GM13977 (cell line): ENCODE measurements at regions not wholly inside any gene's neighbourhood (a gene's known extent, or its start where the extent isn't known, plus 50 kb on each side); places are given as distances from the start of the nearest gene placed in this dataset.
A peak's percentile ranks its signal among the peaks of the same experiment; 100 is the strongest.
"Not testable (repeated sequence)": the region's sequence is repeated elsewhere in the genome, so short reads cannot be mapped to it uniquely, and the experiment has no call there.

Experiments used
- DNase-seq: peaks from one replicate; pipeline ENCODE4 v3.0.0; 2012; ENCODE audit warnings: low spot score
- in situ Hi-C: fragments of 300-500 bp; cut with MboI; formaldehyde crosslinking; loops from one replicate; pipeline ENCODE4 v1.12.0; 2022; ENCODE audit warnings: low sequenced_read_pairs, low pct_unique_long_range_greater_than_20kb, mixed read lengths, inconsistent platforms; ENCODE audit not compliant: unreplicated experiment
- TF ChIP-seq, protein P1 (sequence below): IDR thresholded peaks from 2 replicates; pipeline ENCODE4 v1.5.1; 2012; ENCODE audit warnings: mild to moderate bottlenecking, control low read depth; ENCODE audit not compliant: insufficient read depth; ENCODE audit errors: extremely low read depth, missing control alignments

DNA sequence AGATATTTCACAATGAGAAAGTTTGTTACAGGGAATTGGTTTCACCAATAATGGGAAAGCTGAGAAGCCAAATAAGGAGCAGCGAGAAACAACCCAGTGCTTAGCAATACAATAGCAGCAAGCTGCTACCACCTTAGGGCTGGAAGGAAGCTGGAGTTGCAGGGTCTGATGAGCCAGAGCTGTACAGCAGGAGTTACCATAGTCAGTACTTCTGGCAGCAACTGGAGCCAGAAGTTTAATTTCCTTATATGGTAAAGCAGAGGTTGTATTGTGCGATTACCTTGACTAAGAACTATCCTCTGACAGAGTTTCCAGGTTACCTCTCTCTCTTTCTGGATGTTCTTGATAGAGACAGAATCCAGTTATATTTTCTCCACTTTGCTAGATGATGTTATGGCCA lies 137.1 kb upstream of the OLIG3 start:
- in situ Hi-C loops, result loop anchor here (25.0 kb wide), 3 partner anchors 319 to 669 kb away; no protein-coding TSS in a partner anchor
- DNase-seq, result peak; percentile 13
- TF ChIP-seq, protein P1, sequence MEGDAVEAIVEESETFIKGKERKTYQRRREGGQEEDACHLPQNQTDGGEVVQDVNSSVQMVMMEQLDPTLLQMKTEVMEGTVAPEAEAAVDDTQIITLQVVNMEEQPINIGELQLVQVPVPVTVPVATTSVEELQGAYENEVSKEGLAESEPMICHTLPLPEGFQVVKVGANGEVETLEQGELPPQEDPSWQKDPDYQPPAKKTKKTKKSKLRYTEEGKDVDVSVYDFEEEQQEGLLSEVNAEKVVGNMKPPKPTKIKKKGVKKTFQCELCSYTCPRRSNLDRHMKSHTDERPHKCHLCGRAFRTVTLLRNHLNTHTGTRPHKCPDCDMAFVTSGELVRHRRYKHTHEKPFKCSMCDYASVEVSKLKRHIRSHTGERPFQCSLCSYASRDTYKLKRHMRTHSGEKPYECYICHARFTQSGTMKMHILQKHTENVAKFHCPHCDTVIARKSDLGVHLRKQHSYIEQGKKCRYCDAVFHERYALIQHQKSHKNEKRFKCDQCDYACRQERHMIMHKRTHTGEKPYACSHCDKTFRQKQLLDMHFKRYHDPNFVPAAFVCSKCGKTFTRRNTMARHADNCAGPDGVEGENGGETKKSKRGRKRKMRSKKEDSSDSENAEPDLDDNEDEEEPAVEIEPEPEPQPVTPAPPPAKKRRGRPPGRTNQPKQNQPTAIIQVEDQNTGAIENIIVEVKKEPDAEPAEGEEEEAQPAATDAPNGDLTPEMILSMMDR, result no peak

DNA sequence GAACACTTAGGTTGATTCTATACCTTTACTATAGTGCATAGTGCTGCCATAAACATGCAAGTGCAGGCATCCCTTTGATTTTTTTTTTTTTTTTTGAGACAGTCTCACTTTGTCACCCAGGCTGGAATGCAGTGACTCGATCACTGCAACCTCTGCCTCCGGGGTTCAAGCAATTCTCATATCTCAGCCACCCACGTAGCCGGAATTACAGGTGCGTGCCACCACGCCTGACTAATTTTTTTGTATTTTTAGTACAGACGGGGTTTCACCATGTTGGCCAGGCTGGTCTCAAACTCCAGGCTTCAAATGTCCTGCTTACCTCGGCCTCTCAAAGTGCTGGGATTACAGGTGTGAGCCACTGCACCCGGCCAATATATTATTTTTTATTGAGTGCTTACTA lies 140.0 kb upstream of the OLIG3 start:
- not testable (repeated sequence) for DNase-seq
- in situ Hi-C loops, result loop anchor here (25.0 kb wide), 3 partner anchors 322 to 672 kb away; no protein-coding TSS in a partner anchor

DNA sequence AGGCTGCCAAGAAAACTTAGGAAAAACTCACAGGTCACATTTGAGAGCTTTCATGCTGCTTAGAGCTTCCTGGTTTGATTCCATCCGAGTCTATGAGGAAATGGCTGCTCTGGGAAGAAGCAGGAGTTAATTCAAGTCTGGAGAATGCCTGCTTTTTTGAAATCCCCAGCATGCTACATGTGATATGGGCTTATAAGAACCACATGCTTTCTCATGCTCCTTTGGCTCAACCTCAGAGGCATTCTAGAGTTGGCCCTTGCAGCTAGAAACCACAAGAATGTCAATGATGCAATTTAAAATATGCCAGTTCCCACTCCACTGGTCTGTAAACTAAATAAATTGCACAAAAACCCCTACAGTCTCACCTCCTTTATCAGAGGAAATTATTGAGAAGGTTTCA lies 142.9 kb upstream of the OLIG3 start:
- TF ChIP-seq, protein P1, result no peak
- DNase-seq, result no peak
- in situ Hi-C loops, result loop anchor here (25.0 kb wide), 3 partner anchors 325 to 675 kb away; no protein-coding TSS in a partner anchor

DNA sequence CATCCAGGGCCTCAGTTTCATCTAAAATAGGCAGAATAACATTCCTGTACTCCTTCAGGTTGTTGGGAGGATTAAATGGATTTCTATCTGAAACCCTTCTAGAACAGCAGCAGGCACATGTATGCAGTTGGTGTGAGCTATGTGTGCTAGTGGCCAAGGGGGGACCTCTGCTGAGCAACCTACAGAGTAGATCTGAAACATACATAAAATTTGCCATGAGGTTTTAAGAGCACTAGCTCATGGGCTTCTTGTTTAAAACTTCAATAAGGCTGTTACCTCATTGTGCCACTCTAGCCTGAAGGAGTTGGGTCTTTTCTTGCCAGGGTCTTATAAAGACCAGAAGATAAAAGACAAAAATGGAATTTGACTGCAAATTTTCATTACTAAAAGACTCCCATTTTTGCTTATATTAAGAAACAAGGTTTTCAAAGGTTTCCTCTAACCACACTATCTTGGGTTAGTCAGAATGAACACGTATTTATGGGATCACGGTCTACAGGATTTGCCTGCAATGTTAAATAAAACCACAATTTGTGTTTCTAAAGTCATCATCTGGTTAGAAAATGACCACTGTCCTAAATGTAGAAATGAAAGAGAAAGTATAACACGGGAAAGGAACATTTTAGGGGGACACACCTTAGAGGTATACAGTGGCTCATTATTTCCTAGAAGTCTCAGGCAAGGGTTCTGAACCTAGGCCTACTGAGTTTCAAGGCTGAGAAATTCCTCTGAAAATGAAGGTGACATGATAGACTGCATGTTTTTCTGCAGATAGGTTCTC lies 144.9 kb upstream of the OLIG3 start:
- in situ Hi-C loops, result loop anchor here (25.0 kb wide), 3 partner anchors 327 to 677 kb away; no protein-coding TSS in a partner anchor
- peak; percentile 32 for DNase-seq
- TF ChIP-seq, protein P1, result peak; percentile 31

DNA sequence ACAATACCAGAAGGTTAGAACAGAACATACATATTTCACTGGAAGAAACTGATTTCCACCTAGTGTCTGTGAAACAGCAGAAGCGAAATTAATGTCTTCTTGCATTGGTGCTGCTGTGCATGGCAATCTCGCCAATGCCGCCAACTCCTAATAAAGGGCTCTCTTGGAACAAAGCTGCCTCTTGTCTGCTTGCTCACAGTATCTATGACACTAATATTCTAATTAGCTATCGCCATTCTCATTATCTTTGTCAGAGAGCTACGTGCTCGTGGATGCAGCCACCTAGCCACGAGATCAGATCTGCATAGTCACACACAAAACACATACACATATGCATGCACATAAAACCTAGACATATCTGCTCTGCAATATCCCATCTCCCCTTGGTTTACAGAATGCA lies 145.9 kb upstream of the OLIG3 start:
- in situ Hi-C loops, result loop anchor here (25.0 kb wide), 3 partner anchors 328 to 678 kb away; no protein-coding TSS in a partner anchor
- TF ChIP-seq, protein P1, result no peak
- no peak for DNase-seq

DNA sequence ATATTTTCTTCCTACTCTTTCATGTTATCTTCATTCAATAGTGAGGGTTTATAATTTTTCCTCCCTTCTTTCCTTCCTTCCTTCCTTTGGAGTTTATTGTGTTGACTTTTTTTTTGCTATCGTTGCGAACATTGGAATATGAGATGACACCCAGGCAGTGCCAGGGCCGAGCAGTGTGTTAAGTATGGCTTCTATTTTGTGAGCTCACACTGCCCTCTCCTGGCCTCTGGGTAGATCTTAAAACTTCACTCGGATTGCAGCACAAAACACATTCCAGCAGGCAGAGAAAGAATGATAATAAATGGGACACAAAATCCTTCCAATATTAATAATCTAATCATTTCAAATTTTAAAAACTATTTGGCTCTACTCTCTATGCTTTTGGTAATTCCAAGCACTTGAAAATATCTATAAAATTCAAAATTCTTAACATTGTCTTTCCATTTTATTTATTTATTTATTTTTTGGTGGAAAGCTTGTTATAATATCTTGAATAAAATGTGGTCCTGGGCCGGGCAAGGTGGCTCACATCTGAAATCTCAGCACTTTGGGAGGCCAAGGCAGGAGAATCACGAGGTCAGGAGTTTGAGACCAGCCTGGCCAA lies 147.4 kb upstream of the OLIG3 start:
- DNase-seq, result peak; percentile 43
- in situ Hi-C loops, result loop anchor here (25.0 kb wide), 3 partner anchors 329 to 679 kb away; no protein-coding TSS in a partner anchor
- TF ChIP-seq, protein P1, result peak; percentile 75

DNA sequence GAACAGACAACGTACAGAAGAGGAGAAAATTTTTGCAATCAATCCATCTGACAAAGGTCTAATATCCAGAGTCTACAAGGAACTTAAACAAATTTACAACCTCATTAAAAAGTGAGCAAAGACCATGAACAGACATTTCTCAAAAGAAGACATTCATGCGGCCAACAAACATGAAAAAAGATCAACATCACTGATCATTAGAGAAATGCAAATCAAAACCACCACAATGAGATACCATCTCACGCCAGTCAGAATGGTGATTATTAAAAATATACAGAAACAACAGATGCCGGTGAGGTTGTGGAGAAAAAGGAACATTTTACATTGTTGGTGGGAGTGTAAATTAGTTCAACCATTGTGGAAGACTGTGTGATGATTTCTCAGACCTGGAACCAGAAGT lies 149.0 kb upstream of the OLIG3 start:
- in situ Hi-C loops, result loop anchor here (25.0 kb wide), 3 partner anchors 331 to 681 kb away; no protein-coding TSS in a partner anchor

DNA sequence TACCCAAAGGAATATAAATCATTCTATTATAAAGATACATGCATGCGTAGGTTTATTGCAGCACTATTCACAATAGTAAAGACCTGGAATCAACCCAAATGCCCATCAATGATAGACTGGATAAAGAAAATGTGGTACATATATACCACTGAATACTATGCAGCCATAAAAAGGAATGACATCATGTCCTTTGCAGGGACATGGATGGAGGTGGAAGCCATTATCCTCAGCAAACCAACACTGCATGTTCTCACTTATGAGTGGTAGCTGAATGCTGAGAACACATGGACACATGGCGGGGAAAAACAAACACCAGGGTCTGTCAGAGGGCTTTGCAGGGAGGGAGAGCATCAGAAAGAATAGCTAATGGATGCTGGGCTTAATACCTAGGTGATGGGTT lies 149.4 kb upstream of the OLIG3 start:
- DNase-seq, result not testable (repeated sequence)
- in situ Hi-C loops, result loop anchor here (25.0 kb wide), 3 partner anchors 331 to 681 kb away; no protein-coding TSS in a partner anchor

More for the DNA sequence above, 149.0 kb upstream of the OLIG3 start:
- DNase-seq, result not testable (repeated sequence)
